ENCODE measurements at regions not wholly inside any gene's neighbourhood (a gene's known extent, or its start where the extent isn't known, plus 50 kb on each side); places are given as distances from the start of the nearest gene placed in this dataset.

DNA sequence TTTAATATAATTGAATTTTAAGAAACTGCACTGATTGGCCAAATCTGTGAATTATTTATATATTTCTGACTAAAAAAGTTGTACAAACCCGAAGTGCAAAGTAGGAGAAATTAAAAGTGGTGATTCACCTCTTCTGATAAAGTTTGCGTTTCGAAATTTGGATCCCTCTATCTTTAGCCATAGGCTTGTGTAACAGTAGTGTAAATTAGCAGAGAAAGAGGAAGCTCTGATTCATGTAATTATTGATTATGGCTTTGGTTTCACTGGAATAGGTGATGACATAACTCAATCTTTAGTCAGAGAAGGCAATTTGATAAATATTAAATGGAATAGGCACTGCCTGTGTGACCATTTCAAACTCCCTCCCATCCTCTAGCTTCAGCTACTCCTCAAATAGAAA is 717.8 kb upstream of the PCDH7 start:
- TF ChIP-seq POLR2A (IDR thresholded peaks at IDR 0.05; ENCODE audit: low read depth, low read length) (no peak), EZH2 (IDR thresholded peaks at IDR 0.05; ENCODE audit: borderline replicate concordance, low read depth, low read length, severe bottlenecking) (no peak), POLR2AphosphoS5 (IDR thresholded peaks at IDR 0.05; ENCODE audit: insufficient read depth, low read depth, low read length) (no peak)
- TF ChIP-seq, protein P1, sequence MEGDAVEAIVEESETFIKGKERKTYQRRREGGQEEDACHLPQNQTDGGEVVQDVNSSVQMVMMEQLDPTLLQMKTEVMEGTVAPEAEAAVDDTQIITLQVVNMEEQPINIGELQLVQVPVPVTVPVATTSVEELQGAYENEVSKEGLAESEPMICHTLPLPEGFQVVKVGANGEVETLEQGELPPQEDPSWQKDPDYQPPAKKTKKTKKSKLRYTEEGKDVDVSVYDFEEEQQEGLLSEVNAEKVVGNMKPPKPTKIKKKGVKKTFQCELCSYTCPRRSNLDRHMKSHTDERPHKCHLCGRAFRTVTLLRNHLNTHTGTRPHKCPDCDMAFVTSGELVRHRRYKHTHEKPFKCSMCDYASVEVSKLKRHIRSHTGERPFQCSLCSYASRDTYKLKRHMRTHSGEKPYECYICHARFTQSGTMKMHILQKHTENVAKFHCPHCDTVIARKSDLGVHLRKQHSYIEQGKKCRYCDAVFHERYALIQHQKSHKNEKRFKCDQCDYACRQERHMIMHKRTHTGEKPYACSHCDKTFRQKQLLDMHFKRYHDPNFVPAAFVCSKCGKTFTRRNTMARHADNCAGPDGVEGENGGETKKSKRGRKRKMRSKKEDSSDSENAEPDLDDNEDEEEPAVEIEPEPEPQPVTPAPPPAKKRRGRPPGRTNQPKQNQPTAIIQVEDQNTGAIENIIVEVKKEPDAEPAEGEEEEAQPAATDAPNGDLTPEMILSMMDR (IDR thresholded peaks at IDR 0.05; ENCODE audit: extremely low read depth in 1 of 2, insufficient read depth in 1 of 2, low read depth in 1 of 2, low read length in 2 of 2), result no peak

Measured in endothelial cell of umbilical vein (primary cell).